OCI-LY3 (cell line): ENCODE measurements at regions not wholly inside any gene's neighbourhood (a gene's known extent, or its start where the extent isn't known, plus 50 kb on each side); places are given as distances from the start of the nearest gene placed in this dataset.

Experiments used
- EZH2phosphoT487 ChIP-seq: fragments of 200-600 bp; shearing (Covaris generic); IDR thresholded peaks from 2 replicates; pipeline ENCODE4 v1.6.1; 2018; ENCODE audit warnings: antibody characterized with exemption, mixed run types, low read depth
- TF ChIP-seq, protein P1 (sequence below): fragments of 200-600, 300-600 bp; sonication (generic); IDR thresholded peaks from 2 replicates; pipeline ENCODE4 v1.5.1; 2014; ENCODE audit warnings: antibody characterized with exemption, low read length, low read depth

DNA sequence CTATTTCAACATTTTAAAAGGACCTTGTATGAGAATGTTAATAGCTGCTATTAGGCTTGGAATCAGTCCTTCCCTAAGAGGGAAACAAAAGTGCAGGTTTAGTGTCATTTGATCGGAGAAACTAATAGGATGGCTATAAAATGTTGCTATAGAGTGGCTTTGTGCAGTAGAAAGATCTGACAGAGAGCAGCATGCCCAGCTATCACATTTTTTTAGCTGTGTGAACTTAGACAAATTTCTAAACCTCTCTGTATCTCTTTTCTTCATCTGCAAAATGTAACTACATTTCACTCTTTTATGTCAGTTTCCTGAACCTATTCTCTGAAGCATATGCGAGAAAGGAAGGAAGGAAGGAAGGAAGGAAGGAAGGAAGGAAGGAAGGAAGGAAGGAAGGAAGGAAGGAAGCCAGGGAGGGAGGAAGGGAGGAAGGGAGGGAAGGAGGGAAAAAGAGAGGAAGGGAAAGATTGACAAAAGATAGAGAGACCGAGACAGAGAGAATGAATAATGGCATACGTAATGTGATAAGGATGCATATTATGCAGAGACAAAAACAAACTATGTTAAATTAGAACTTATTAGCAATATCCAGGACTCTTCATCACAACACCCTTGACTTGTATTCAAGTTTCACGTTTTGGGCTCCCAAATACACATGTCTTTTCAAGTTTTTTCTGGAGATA, 52.6 kb upstream of the CDH8 start:
- TF ChIP-seq, protein P1, sequence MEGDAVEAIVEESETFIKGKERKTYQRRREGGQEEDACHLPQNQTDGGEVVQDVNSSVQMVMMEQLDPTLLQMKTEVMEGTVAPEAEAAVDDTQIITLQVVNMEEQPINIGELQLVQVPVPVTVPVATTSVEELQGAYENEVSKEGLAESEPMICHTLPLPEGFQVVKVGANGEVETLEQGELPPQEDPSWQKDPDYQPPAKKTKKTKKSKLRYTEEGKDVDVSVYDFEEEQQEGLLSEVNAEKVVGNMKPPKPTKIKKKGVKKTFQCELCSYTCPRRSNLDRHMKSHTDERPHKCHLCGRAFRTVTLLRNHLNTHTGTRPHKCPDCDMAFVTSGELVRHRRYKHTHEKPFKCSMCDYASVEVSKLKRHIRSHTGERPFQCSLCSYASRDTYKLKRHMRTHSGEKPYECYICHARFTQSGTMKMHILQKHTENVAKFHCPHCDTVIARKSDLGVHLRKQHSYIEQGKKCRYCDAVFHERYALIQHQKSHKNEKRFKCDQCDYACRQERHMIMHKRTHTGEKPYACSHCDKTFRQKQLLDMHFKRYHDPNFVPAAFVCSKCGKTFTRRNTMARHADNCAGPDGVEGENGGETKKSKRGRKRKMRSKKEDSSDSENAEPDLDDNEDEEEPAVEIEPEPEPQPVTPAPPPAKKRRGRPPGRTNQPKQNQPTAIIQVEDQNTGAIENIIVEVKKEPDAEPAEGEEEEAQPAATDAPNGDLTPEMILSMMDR, result no peak
- TF ChIP-seq EZH2phosphoT487, result no peak
